Astrocyte (in vitro differentiated cells and primary cell): ENCODE measurements at regions not wholly inside any gene's neighbourhood (a gene's known extent, or its start where the extent isn't known, plus 50 kb on each side); places are given as distances from the start of the nearest gene placed in this dataset.

ENCODE experiments used
- CTCF ChIP-seq: IDR thresholded peaks from 2 replicates; pipeline ENCODE4 v1.5.1; 2011; ENCODE audit warnings: low read depth, mild to moderate bottlenecking, inconsistent platforms, low read length, moderate library complexity; ENCODE audit not compliant: insufficient read depth
- EZH2 ChIP-seq: IDR thresholded peaks from 2 replicates; pipeline ENCODE4 v1.6.1; 2012; ENCODE audit warnings: mild to moderate bottlenecking, low read length, inconsistent platforms; ENCODE audit not compliant: insufficient read depth

GRCh38 chrX:145949056-145949455 is 131.4 kb downstream of the SLITRK2 start:
- TF ChIP-seq CTCF (no peak), EZH2 (no peak)
